ENCODE measurements at regions not wholly inside any gene's neighbourhood (a gene's known extent, or its start where the extent isn't known, plus 50 kb on each side); places are given as distances from the start of the nearest gene placed in this dataset.

GRCh38 chr4:89545315-89545714 is 237.7 kb upstream of the GPRIN3 start:
- no peak overlapping the region for H3K4me2 ChIP-seq (ENCODE audit: low read length)

GRCh38 chr4:89541998-89542397 is 234.4 kb upstream of the GPRIN3 start:
- no peaks in the 10 kb centered on the region for H3K27me3 ChIP-seq (ENCODE audit: control insufficient read depth, low read length)
- no peak overlapping the region for H3K4me3 ChIP-seq (ENCODE audit: low read length)
- no peaks in the 10 kb centered on the region for H3K4me1 ChIP-seq (ENCODE audit: control insufficient read depth, low read length)
- TF ChIP-seq CTCF (IDR thresholded peaks at IDR 0.05; ENCODE audit: low read depth, low read length, poor library complexity, severe bottlenecking): no peak
- no peak for TF ChIP-seq EZH2phosphoT487 (IDR thresholded peaks at IDR 0.05; ENCODE audit: borderline replicate concordance, low read length)
- H3K27ac ChIP-seq (ENCODE audit: low read depth, low read length): no peak overlapping the region
- no peaks in the 10 kb centered on the region for H3K9me2 ChIP-seq (replicated peaks; ENCODE audit: control insufficient read depth, low read length)
- H3F3A ChIP-seq (ENCODE audit: control insufficient read depth, insufficient read depth): no peaks in the 10 kb centered on the region
- no peaks in the 10 kb centered on the region for H3K36me3 ChIP-seq (ENCODE audit: control insufficient read depth, low read length)
- no peaks in the 10 kb centered on the region for H3K79me2 ChIP-seq (ENCODE audit: control insufficient read depth, low read length)
- H3K4me2 ChIP-seq (ENCODE audit: low read length): no peak overlapping the region
- no peaks in the 10 kb centered on the region for H4K20me1 ChIP-seq (ENCODE audit: control insufficient read depth, insufficient read depth, low read depth, low read length)
- H3K9me3 ChIP-seq (ENCODE audit: control insufficient read depth, insufficient read depth, low read length): no peaks in the 10 kb centered on the region

More at GRCh38 chr4:89545315-89545714, 237.7 kb upstream of the GPRIN3 start:
- Histone ChIP-seq H3K9me3 (ENCODE audit: control insufficient read depth, insufficient read depth, low read length) (no peaks in the 10 kb centered on the region), H3K27me3 (ENCODE audit: control insufficient read depth, low read length) (no peaks in the 10 kb centered on the region), H3K79me2 (ENCODE audit: control insufficient read depth, low read length) (no peaks in the 10 kb centered on the region), H3K36me3 (ENCODE audit: control insufficient read depth, low read length) (no peaks in the 10 kb centered on the region), H3F3A (ENCODE audit: control insufficient read depth, insufficient read depth) (no peaks in the 10 kb centered on the region), H3K27ac (ENCODE audit: low read depth, low read length) (no peak overlapping the region), H3K4me1 (ENCODE audit: control insufficient read depth, low read length) (no peaks in the 10 kb centered on the region), H3K4me3 (ENCODE audit: low read length) (no peak overlapping the region), H4K20me1 (ENCODE audit: control insufficient read depth, insufficient read depth, low read depth, low read length) (no peaks in the 10 kb centered on the region), H3K9me2 (replicated peaks; ENCODE audit: control insufficient read depth, low read length) (no peaks in the 10 kb centered on the region)
- TF ChIP-seq CTCF (IDR thresholded peaks at IDR 0.05; ENCODE audit: low read depth, low read length, poor library complexity, severe bottlenecking) (no peak), EZH2phosphoT487 (IDR thresholded peaks at IDR 0.05; ENCODE audit: borderline replicate concordance, low read length) (no peak)

GRCh38 chr4:89539797-89540711 is 232.5 kb upstream of the GPRIN3 start:
- H3K4me2 ChIP-seq (ENCODE audit: low read length): no peak overlapping the region
- no peaks in the 10 kb centered on the region for H4K20me1 ChIP-seq (ENCODE audit: control insufficient read depth, insufficient read depth, low read depth, low read length)
- H3K4me3 ChIP-seq (ENCODE audit: low read length): no peak overlapping the region
- no peaks in the 10 kb centered on the region for H3K36me3 ChIP-seq (ENCODE audit: control insufficient read depth, low read length)
- H3K27me3 ChIP-seq (ENCODE audit: control insufficient read depth, low read length): no peaks in the 10 kb centered on the region
- no peaks in the 10 kb centered on the region for H3K9me2 ChIP-seq (replicated peaks; ENCODE audit: control insufficient read depth, low read length)
- TF ChIP-seq EZH2phosphoT487 (IDR thresholded peaks at IDR 0.05; ENCODE audit: borderline replicate concordance, low read length) (no peak), CTCF (IDR thresholded peaks at IDR 0.05; ENCODE audit: low read depth, low read length, poor library complexity, severe bottlenecking) (no peak)
- no peaks in the 10 kb centered on the region for H3F3A ChIP-seq (ENCODE audit: control insufficient read depth, insufficient read depth)
- no peak overlapping the region for H3K27ac ChIP-seq (ENCODE audit: low read depth, low read length)
- no peaks in the 10 kb centered on the region for H3K79me2 ChIP-seq (ENCODE audit: control insufficient read depth, low read length)
- H3K9me3 ChIP-seq (ENCODE audit: control insufficient read depth, insufficient read depth, low read length): no peaks in the 10 kb centered on the region
- H3K4me1 ChIP-seq (ENCODE audit: control insufficient read depth, low read length): no peaks in the 10 kb centered on the region

Measured in DOHH2 (cell line).